H1 (cell line): ENCODE measurements at regions not wholly inside any gene's neighbourhood (a gene's known extent, or its start where the extent isn't known, plus 50 kb on each side); places are given as distances from the start of the nearest gene placed in this dataset.

Experiments used
- CTCF ChIA-PET: fragments of 300-600 bp; sonication (Branson Sonifier 250); formaldehyde crosslinking; loops from one replicate; lab custom pipeline; 2021; ENCODE audit not compliant: partially characterized antibody; lab: Charles Lee
- POLR2A ChIA-PET: fragments of 300-600 bp; sonication (Branson Sonifier 250); formaldehyde crosslinking; loops from one replicate; lab custom pipeline; 2021; ENCODE audit warnings: inconsistent platforms; ENCODE audit not compliant: partially characterized antibody; lab: Charles Lee
- DNase-seq, 2 experiments: peaks; one replicate each; pipeline versions ENCODE4 v3.0.0 to v3.0.0-alpha.2; 2010 to 2022; ENCODE audit warnings: low spot score in 2 of 2, low read depth in 1 of 2, mixed read lengths in 1 of 2
- FAIRE-seq: peaks from 2 replicates; lab custom pipeline; 2011; peaks lifted over from hg19 to GRCh38; lab: Jason Lieb, UNC
- H2AFZ ChIP-seq: 2 replicates; pipeline ENCODE4 v1.8.1; 2012; ENCODE audit warnings: low read length, inconsistent platforms
- H2AK5ac ChIP-seq: 2 replicates; pipeline ENCODE4 v1.6.1; 2013; ENCODE audit warnings: low read depth, low read length
- H2BK120ac ChIP-seq: replicated peaks from 2 replicates; pipeline ENCODE3; 2013; ENCODE audit warnings: low read depth, low read length, inconsistent platforms
- H2BK12ac ChIP-seq: 2 replicates; pipeline ENCODE4 v1.6.1; 2013; ENCODE audit warnings: low read depth, low read length
- H2BK15ac ChIP-seq: 2 replicates; pipeline ENCODE4 v1.6.1; 2013; ENCODE audit warnings: low read length
- H2BK20ac ChIP-seq: 2 replicates; pipeline ENCODE4 v1.6.1; 2013; ENCODE audit warnings: low read length
- H2BK5ac ChIP-seq: 2 replicates; pipeline ENCODE4 v1.6.1; 2013; ENCODE audit warnings: low read depth, low read length
- H3K14ac ChIP-seq: 2 replicates; pipeline ENCODE4 v1.6.1; 2013; ENCODE audit warnings: inconsistent platforms; ENCODE audit not compliant: insufficient read length
- H3K18ac ChIP-seq: 2 replicates; pipeline ENCODE4 v1.6.1; 2013; ENCODE audit warnings: low read length; ENCODE audit errors: extremely low read depth
- H3K23ac ChIP-seq: 2 replicates; pipeline ENCODE4 v1.6.1; 2013; ENCODE audit warnings: inconsistent platforms; ENCODE audit not compliant: insufficient read length
- H3K23me2 ChIP-seq: 2 replicates; pipeline ENCODE4 v1.6.1; 2013; ENCODE audit warnings: low read depth, low read length
- H3K27ac ChIP-seq: 2 replicates; pipeline ENCODE4 v1.6.1; 2011; ENCODE audit warnings: low read depth, low read length, inconsistent platforms
- H3K27me3 ChIP-seq, 4 experiments: replicated peaks in 1 of 4; 1 replicate in 1 of 4; 2 replicates in 3 of 4; pipeline versions ENCODE4 v1.6.1 to v1.8.1; 2011 to 2013; ENCODE audit warnings: low read length in 3 of 4, mild to moderate bottlenecking in 3 of 4, inconsistent platforms in 2 of 4, mixed read lengths in 2 of 4, moderate library complexity in 1 of 4; ENCODE audit not compliant: control insufficient read depth in 3 of 4, insufficient read depth in 3 of 4; ENCODE audit errors: extremely low read depth in 1 of 4
- H3K36me3 ChIP-seq, 4 experiments: 2 replicates each; pipeline versions ENCODE4 v1.6.1 to v1.8.1; 2011 to 2013; ENCODE audit warnings: mild to moderate bottlenecking in 4 of 4, low read length in 3 of 4, moderate library complexity in 2 of 4, control low read depth in 1 of 4, inconsistent platforms in 1 of 4; ENCODE audit not compliant: insufficient read depth in 4 of 4, control insufficient read depth in 2 of 4
- H3K4ac ChIP-seq: replicated peaks from 2 replicates; pipeline ENCODE3; 2013; ENCODE audit warnings: low read length, low read depth, mixed read lengths, inconsistent platforms; ENCODE audit not compliant: insufficient read length
- H3K4me1 ChIP-seq, 4 experiments: replicated peaks in 1 of 4; 1 replicate in 1 of 4; 2 replicates in 3 of 4; pipeline versions ENCODE4 v1.6.1 to v1.8.1; 2011 to 2013; ENCODE audit warnings: low read length in 3 of 4, inconsistent platforms in 2 of 4, mixed read lengths in 1 of 4; ENCODE audit not compliant: insufficient read depth in 4 of 4, control insufficient read depth in 3 of 4
- H3K4me2 ChIP-seq, 2 experiments: 2 replicates each; pipeline versions ENCODE4 v1.6.1 to v1.8.1; 2011 to 2013; ENCODE audit warnings: low read depth in 2 of 2, low read length in 2 of 2, control low read depth in 1 of 2, inconsistent platforms in 1 of 2, mild to moderate bottlenecking in 1 of 2; ENCODE audit not compliant: insufficient read depth in 1 of 2
- H3K4me3 ChIP-seq, 4 experiments: fragments of 200-600, 300-600 bp in 1 of 4; sonication (generic), shearing (Covaris generic), sonication (Bioruptor Twin) in 1 of 4; 2 replicates each; pipeline versions ENCODE4 v1.5.1 to v1.8.1; 2011 to 2016; ENCODE audit warnings: low read length in 4 of 4, low read depth in 3 of 4, control low read depth in 2 of 4, inconsistent platforms in 2 of 4, mild to moderate bottlenecking in 2 of 4, mixed read lengths in 1 of 4, moderate library complexity in 1 of 4; ENCODE audit not compliant: insufficient read depth in 2 of 4; ENCODE audit errors: extremely low read depth in 1 of 4
- H3K56ac ChIP-seq: replicated peaks from 2 replicates; pipeline ENCODE3; 2013; ENCODE audit warnings: low read depth, mild to moderate bottlenecking, mixed read lengths, low read length, inconsistent platforms; ENCODE audit not compliant: insufficient read length
- H3K79me1 ChIP-seq: 2 replicates; pipeline ENCODE4 v1.6.1; 2013; ENCODE audit warnings: low read depth, low read length, control low read depth
- H3K79me2 ChIP-seq, 2 experiments: 2 replicates each; pipeline versions ENCODE4 v1.6.1 to v1.8.1; 2012 to 2013; ENCODE audit warnings: low read length in 2 of 2, mild to moderate bottlenecking in 2 of 2, inconsistent platforms in 1 of 2; ENCODE audit not compliant: insufficient read depth in 2 of 2, control insufficient read depth in 1 of 2
- H3K9ac ChIP-seq, 4 experiments: replicated peaks in 1 of 4; 1 replicate in 1 of 4; 2 replicates in 3 of 4; pipeline versions ENCODE4 v1.6.1 to v1.8.1; 2011 to 2013; ENCODE audit warnings: low read depth in 3 of 4, low read length in 3 of 4, control low read depth in 2 of 4, mild to moderate bottlenecking in 2 of 4, moderate library complexity in 2 of 4, inconsistent platforms in 1 of 4; ENCODE audit errors: extremely low read depth in 1 of 4
- H3K9me3 ChIP-seq, 2 experiments: 2 replicates each; pipeline versions ENCODE4 v1.6.1 to v1.8.1; 2012 to 2013; ENCODE audit warnings: mild to moderate bottlenecking in 2 of 2, moderate library complexity in 2 of 2, control low read depth in 1 of 2, inconsistent platforms in 1 of 2, low read depth in 1 of 2, low read length in 1 of 2, mixed read lengths in 1 of 2; ENCODE audit not compliant: insufficient read depth in 2 of 2
- H4K20me1 ChIP-seq, 2 experiments: replicated peaks in 1 of 2; 2 replicates each; pipeline versions ENCODE3 to v1.8.1; 2011 to 2013; ENCODE audit warnings: inconsistent platforms in 2 of 2, low read length in 2 of 2, mild to moderate bottlenecking in 1 of 2; ENCODE audit not compliant: insufficient read depth in 2 of 2, control insufficient read depth in 1 of 2
- H4K5ac ChIP-seq: 2 replicates; pipeline ENCODE4 v1.6.1; 2013; ENCODE audit warnings: low read length, low read depth, mixed read lengths, inconsistent platforms; ENCODE audit not compliant: insufficient read length
- H4K8ac ChIP-seq: 2 replicates; pipeline ENCODE4 v1.8.0; 2013; ENCODE audit warnings: mild to moderate bottlenecking, moderate library complexity, low read length, inconsistent platforms; ENCODE audit not compliant: insufficient read depth; ENCODE audit errors: extremely low read depth
- H4K91ac ChIP-seq: replicated peaks from 2 replicates; pipeline ENCODE3; 2013; ENCODE audit warnings: low read length, mixed read lengths, inconsistent platforms; ENCODE audit not compliant: insufficient read length
- CREB1 ChIP-seq: IDR thresholded peaks from 2 replicates; pipeline ENCODE4 v1.6.1; 2012; ENCODE audit warnings: inconsistent platforms
- RBBP5 ChIP-seq: IDR thresholded peaks from 2 replicates; pipeline ENCODE4 v1.7.1; 2012; ENCODE audit warnings: low read depth, mild to moderate bottlenecking, inconsistent platforms, low read length, moderate library complexity, borderline replicate concordance
- SAP30 ChIP-seq: fragments of 300-600 bp; sonication (generic); IDR thresholded peaks from 2 replicates; pipeline ENCODE4 v1.7.1; 2012; ENCODE audit warnings: low read length, moderate library complexity, mild to moderate bottlenecking, inconsistent platforms; ENCODE audit not compliant: insufficient read depth, insufficient replicate concordance
- SIRT6 ChIP-seq: IDR thresholded peaks from one replicate; pipeline ENCODE4 v1.7.1; 2012; ENCODE audit warnings: low read length, inconsistent platforms
- WGBS, 2 experiments: shearing (Covaris generic) in 1 of 2; methylation state at CpG; one replicate each; pipeline versions ENCODE4 v1.1.6 to v1.1.7; 2013 to 2015; ENCODE audit warnings: low lambda C conversion rate in 2 of 2, mixed read lengths in 2 of 2, inconsistent platforms in 1 of 2, low coverage in 1 of 2, missing lambda C conversion rate in 1 of 2; ENCODE audit not compliant: insufficient replicate concordance in 2 of 2, insufficient coverage in 1 of 2, insufficient read length in 1 of 2; ENCODE audit errors: extremely low coverage in 1 of 2, missing lambda C conversion rate in 1 of 2; 5-methylcytosine and 5-hydroxymethylcytosine counted together

GRCh38 chr1:87757676-87758075 lies 429.0 kb downstream of the LMO4 start:
- Histone ChIP-seq H2AK5ac (no peak overlapping the region), H3K27ac (no peak overlapping the region), H3K56ac (no peak overlapping the region), H3K23ac (no peak overlapping the region), H3K4me2 (no peak overlapping the region), H3K36me3 (no peaks in the 10 kb centered on the region), H4K91ac (no peak overlapping the region), H3K4ac (no peak overlapping the region), H4K20me1 (no peaks in the 10 kb centered on the region), H3K9ac (no peak overlapping the region), H4K5ac (no peak overlapping the region), H3K23me2 (no peaks in the 10 kb centered on the region), H3K79me2 (no peaks in the 10 kb centered on the region), H3K27me3 (no peaks in the 10 kb centered on the region), H2BK120ac (no peak overlapping the region), H3K4me3 (no peak overlapping the region), H3K9me3 (no peaks in the 10 kb centered on the region), H2BK5ac (no peak overlapping the region), H2BK15ac (no peak overlapping the region), H3K18ac (no peak overlapping the region), H4K8ac (no peak overlapping the region), H3K14ac (no peak overlapping the region), H2BK12ac (no peak overlapping the region), H2BK20ac (no peak overlapping the region), H3K4me1 (no peaks in the 10 kb centered on the region), H3K79me1 (no peaks in the 10 kb centered on the region), H2AFZ (no peak overlapping the region)
- WGBS, 2 experiments: 89% methylated on average over 9 of the region's 9 CpGs; no CpG with 5 or more reads in 1 of the 2 experiments
- no peak for DNase-seq
- POLR2A ChIA-PET: no interaction called here
- CTCF ChIA-PET: interaction anchor here (0.5 kb wide), 1 partner anchor 178 kb away, joined by 3 read pairs; no protein-coding TSS in a partner anchor
- FAIRE-seq: no peak
- TF ChIP-seq RBBP5 (no peak), SAP30 (no peak), SIRT6 (no peak), CREB1 (no peak)
